ENCODE measurements at regions not wholly inside any gene's neighbourhood (a gene's known extent, or its start where the extent isn't known, plus 50 kb on each side); places are given as distances from the start of the nearest gene placed in this dataset.

DNA sequence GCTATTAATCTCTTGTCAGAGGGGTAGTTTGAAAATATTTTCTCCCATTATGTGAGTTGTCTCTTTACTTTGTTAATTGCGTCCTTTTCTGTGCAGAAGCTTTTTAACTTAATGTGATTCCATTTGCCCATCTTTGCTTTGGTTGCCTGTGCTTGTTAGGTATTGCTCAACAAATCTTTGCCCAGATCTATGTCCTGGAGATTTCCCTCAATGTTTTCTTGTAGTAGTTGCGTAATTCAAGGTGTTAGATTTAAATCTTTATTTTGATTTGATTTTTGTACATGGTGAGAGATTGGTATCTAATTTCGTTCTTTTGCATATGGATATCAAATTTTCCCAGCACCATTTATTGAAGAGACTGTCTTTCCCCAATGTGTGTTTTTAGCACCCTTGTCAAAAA lies 567.2 kb downstream of the DNAJB9 start:
- H3K27me3 Mint-ChIP-seq (ENCODE audit: low read depth): no peaks in the 10 kb centered on the region
- H3K4me1 Mint-ChIP-seq: no peaks in the 10 kb centered on the region
- no peak overlapping the region for H3K27ac Mint-ChIP-seq (ENCODE audit: unreplicated experiment)
- H3K36me3 Mint-ChIP-seq (ENCODE audit: low read depth): no peaks in the 10 kb centered on the region
- TF ChIP-seq, protein P1, sequence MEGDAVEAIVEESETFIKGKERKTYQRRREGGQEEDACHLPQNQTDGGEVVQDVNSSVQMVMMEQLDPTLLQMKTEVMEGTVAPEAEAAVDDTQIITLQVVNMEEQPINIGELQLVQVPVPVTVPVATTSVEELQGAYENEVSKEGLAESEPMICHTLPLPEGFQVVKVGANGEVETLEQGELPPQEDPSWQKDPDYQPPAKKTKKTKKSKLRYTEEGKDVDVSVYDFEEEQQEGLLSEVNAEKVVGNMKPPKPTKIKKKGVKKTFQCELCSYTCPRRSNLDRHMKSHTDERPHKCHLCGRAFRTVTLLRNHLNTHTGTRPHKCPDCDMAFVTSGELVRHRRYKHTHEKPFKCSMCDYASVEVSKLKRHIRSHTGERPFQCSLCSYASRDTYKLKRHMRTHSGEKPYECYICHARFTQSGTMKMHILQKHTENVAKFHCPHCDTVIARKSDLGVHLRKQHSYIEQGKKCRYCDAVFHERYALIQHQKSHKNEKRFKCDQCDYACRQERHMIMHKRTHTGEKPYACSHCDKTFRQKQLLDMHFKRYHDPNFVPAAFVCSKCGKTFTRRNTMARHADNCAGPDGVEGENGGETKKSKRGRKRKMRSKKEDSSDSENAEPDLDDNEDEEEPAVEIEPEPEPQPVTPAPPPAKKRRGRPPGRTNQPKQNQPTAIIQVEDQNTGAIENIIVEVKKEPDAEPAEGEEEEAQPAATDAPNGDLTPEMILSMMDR (conservative IDR thresholded peaks at IDR 0.05): no peak
- DNase-seq (ENCODE audit: low read depth, low spot score): no peak
- H3K4me3 Mint-ChIP-seq: no peak overlapping the region
- H3K9me3 Mint-ChIP-seq: peaks cover 17% of the 10 kb centered on the region

DNA sequence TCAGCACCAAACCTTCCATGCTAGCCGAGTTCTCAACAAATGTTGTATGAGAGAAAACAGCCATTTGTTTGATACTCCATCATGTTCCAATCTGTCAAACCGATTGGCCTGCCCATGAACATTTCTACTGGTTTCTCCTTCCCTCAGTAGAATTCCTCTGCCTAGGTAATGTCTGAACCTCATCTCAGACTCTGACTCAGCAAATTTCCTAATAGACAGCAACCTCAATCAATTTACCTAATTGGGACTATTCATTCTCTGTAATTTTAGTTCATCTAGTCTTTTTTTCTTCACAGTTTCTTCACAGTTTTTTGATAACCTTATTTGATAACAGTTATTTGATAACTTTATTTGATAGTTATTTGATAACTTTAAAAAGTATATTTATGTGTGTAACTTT lies 585.1 kb downstream of the DNAJB9 start:
- H3K27me3 Mint-ChIP-seq (ENCODE audit: low read depth): no peaks in the 10 kb centered on the region
- H3K27ac Mint-ChIP-seq (ENCODE audit: unreplicated experiment): no peak overlapping the region
- TF ChIP-seq, protein P1 (conservative IDR thresholded peaks at IDR 0.05): no peak
- no peak overlapping the region for H3K4me3 Mint-ChIP-seq
- H3K9me3 Mint-ChIP-seq: peaks cover under 1% of the 10 kb centered on the region
- no peak for DNase-seq (ENCODE audit: low read depth, low spot score)
- H3K36me3 Mint-ChIP-seq (ENCODE audit: low read depth): no peaks in the 10 kb centered on the region
- H3K4me1 Mint-ChIP-seq: no peaks in the 10 kb centered on the region

DNA sequence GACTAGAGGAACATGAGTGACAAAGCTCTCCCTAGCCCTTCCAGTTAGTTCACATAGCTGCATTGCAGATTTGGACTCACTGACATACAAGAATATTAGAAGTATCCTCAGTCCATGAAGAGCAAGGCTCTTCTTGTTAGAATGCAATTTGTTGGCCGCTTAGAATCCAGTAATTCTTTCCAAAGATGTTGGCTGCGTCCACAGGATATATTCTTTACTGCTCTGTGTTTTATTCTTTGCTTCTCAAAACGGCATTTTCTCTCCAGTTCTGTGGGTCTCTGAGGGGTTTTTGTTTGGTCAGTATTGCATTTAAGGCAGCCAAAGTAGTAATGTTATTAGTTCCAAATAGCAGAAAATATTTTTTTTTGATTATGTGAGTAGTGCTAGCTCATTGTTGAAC lies 588.6 kb downstream of the DNAJB9 start:
- TF ChIP-seq, protein P1 (conservative IDR thresholded peaks at IDR 0.05): no peak
- H3K4me1 Mint-ChIP-seq: peaks cover 7% of the 10 kb centered on the region
- DNase-seq (ENCODE audit: low read depth, low spot score): no peak
- H3K36me3 Mint-ChIP-seq (ENCODE audit: low read depth): no peaks in the 10 kb centered on the region
- no peaks in the 10 kb centered on the region for H3K27me3 Mint-ChIP-seq (ENCODE audit: low read depth)
- no peaks in the 10 kb centered on the region for H3K9me3 Mint-ChIP-seq
- no peak overlapping the region for H3K27ac Mint-ChIP-seq (ENCODE audit: unreplicated experiment)
- no peak overlapping the region for H3K4me3 Mint-ChIP-seq

DNA sequence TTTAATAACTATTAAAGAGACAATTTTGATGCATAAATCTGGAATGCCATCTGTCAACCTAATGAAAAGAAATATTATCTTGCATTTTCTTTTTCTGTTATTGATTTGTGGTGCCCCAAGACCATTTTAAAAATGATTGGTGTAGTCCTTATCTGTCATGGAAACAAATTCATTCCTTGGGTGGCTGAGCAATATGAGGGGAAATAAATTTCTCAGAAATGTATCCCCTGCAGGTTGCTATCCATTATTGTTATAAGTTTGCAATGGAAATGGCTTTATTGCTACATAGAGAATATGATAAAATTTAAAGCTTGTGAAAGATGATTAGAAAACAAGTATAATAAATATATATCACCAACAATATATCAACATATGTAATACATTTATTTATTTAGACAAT lies 607.0 kb downstream of the DNAJB9 start:
- peaks cover 3% of the 10 kb centered on the region for H3K9me3 Mint-ChIP-seq
- no peak overlapping the region for H3K27ac Mint-ChIP-seq (ENCODE audit: unreplicated experiment)
- no peaks in the 10 kb centered on the region for H3K4me1 Mint-ChIP-seq

DNA sequence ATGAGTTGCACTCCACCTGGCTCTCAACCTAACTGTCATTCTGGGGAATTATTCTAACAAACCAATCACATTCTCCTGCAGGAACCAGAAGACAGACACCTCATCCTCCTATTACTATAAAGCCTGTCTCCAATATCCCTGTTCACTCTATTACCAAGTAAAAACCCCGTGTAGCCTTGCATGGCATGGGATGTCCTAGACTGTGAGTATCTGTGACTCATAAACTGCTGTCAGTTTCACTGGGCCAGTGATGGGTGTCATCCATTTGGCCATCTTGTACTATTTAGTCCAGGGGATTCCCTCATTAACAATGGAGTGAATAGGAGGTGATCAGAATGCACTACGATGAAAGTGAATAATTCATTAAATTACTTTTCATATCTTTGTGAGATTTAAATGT lies 608.7 kb downstream of the DNAJB9 start:
- TF ChIP-seq, protein P1 (conservative IDR thresholded peaks at IDR 0.05): no peak
- H3K27ac Mint-ChIP-seq (ENCODE audit: unreplicated experiment): no peak overlapping the region
- H3K9me3 Mint-ChIP-seq: peaks cover 3% of the 10 kb centered on the region

More for the DNA sequence above, 607.0 kb downstream of the DNAJB9 start:
- Mint-ChIP-seq H3K36me3 (ENCODE audit: low read depth) (no peaks in the 10 kb centered on the region), H3K4me3 (no peak overlapping the region), H3K27me3 (ENCODE audit: low read depth) (no peaks in the 10 kb centered on the region)
- no peak for DNase-seq (ENCODE audit: low read depth, low spot score)
- TF ChIP-seq, protein P1 (conservative IDR thresholded peaks at IDR 0.05): no peak

DNA sequence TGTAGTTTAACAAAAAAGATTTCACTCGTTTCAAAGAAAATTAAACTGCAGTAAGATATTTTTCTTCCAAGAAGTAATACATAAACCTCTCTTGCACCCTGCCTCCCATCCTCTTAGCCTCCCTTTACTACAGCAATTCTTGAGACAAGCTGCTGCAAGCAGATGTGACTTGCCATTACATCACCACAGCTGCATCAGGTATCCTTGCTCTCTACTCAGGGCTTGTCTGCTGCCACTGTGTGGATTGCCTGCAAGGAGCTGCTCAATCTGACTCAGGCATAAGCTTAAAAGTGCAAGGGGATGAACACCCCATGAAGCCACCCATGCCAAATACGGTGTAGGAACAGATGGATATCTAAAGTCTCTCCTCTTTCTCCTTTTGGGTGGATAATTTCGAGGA lies 609.9 kb downstream of the DNAJB9 start:
- Mint-ChIP-seq H3K9me3 (peaks cover 3% of the 10 kb centered on the region), H3K27ac (ENCODE audit: unreplicated experiment) (no peak overlapping the region), H3K4me3 (no peak overlapping the region), H3K36me3 (ENCODE audit: low read depth) (no peaks in the 10 kb centered on the region), H3K27me3 (ENCODE audit: low read depth) (no peaks in the 10 kb centered on the region), H3K4me1 (no peaks in the 10 kb centered on the region)
- DNase-seq (ENCODE audit: low read depth, low spot score): no peak
- TF ChIP-seq, protein P1 (conservative IDR thresholded peaks at IDR 0.05): no peak

More for the DNA sequence above, 608.7 kb downstream of the DNAJB9 start:
- H3K36me3 Mint-ChIP-seq (ENCODE audit: low read depth): no peaks in the 10 kb centered on the region
- H3K4me3 Mint-ChIP-seq: no peak overlapping the region
- H3K27me3 Mint-ChIP-seq (ENCODE audit: low read depth): no peaks in the 10 kb centered on the region
- no peak for DNase-seq (ENCODE audit: low read depth, low spot score)
- H3K4me1 Mint-ChIP-seq: no peaks in the 10 kb centered on the region

All from neural crest cell (in vitro differentiated cells).